K562 (cell line): ENCODE measurements at regions not wholly inside any gene's neighbourhood (a gene's known extent, or its start where the extent isn't known, plus 50 kb on each side); places are given as distances from the start of the nearest gene placed in this dataset.

Source experiments
- ATF4 ChIP-seq: fragments of 450-650 bp; formaldehyde crosslinking; IDR thresholded peaks from 2 replicates; pipeline ENCODE4 v1.4.0; 2022; ENCODE audit warnings: mild to moderate bottlenecking, moderate library complexity
- CTCF ChIP-seq, 3 experiments: IDR thresholded peaks in 2 of 3; conservative IDR thresholded peaks in 1 of 3; 2 replicates each; pipeline ENCODE4 v1.5.1; 2011 to 2012; ENCODE audit warnings: low read length in 3 of 3, mild to moderate bottlenecking in 3 of 3, control low read depth in 2 of 3, improper control_type of control experiment in 1 of 3, inconsistent platforms in 1 of 3, low read depth in 1 of 3, mixed read lengths in 1 of 3, moderate library complexity in 1 of 3; ENCODE audit not compliant: insufficient read depth in 2 of 3
- DACH1 ChIP-seq: fragments of 450-650 bp; IDR thresholded peaks from 2 replicates; pipeline ENCODE4 v1.6.1; 2018; ENCODE audit not compliant: partially characterized antibody
- E4F1 ChIP-seq: fragments of 250-450 bp; sonication (Bioruptor Pico); IDR thresholded peaks from 2 replicates; pipeline ENCODE4 v1.5.0; 2021; ENCODE audit warnings: mild to moderate bottlenecking, borderline replicate concordance
- HOXB6 ChIP-seq: fragments of 250-450 bp; sonication (Bioruptor Pico); IDR thresholded peaks from 2 replicates; pipeline ENCODE4 v1.5.1; 2022; ENCODE audit warnings: mild to moderate bottlenecking, borderline replicate concordance
- PHF8 ChIP-seq: fragments of 200-600 bp; sonication (generic); IDR thresholded peaks from 2 replicates; pipeline ENCODE4 v1.6.1; 2012; ENCODE audit warnings: mixed run types, mild to moderate bottlenecking, inconsistent platforms, low read length, moderate library complexity, borderline replicate concordance
- SREBF2 ChIP-seq: sonication (generic); formaldehyde crosslinking; IDR thresholded peaks from 2 replicates; pipeline ENCODE4 v1.4.0; 2020; ENCODE audit warnings: mild to moderate bottlenecking, missing genetic modification reagents
- ZNF263 ChIP-seq: sonication (generic); formaldehyde crosslinking; IDR thresholded peaks from 2 replicates; pipeline ENCODE4 v1.8.0; 2022; ENCODE audit warnings: mild to moderate bottlenecking, missing genetic modification reagents, borderline replicate concordance

GRCh38 chr20:48019496-48019895 is 234.2 kb upstream of the SULF2 start:
- TF ChIP-seq SREBF2 (CRISPR knock-in tag): no peak
- no peak for TF ChIP-seq CTCF (IDR thresholded peaks at IDR 0.05 in 2 of 3, conservative IDR thresholded peaks at IDR 0.05 in 1 of 3; ENCODE audit: insufficient read depth in 2 of 3, low read depth in 1 of 3, low read length in 3 of 3)
- no peak for TF ChIP-seq HOXB6 (CRISPR knock-in tag)
- no peak for TF ChIP-seq E4F1
- no peak for TF ChIP-seq PHF8
- no peak for TF ChIP-seq ATF4 (CRISPR knock-in tag)
- no peak for TF ChIP-seq DACH1
- TF ChIP-seq ZNF263: no peak
